Gastrocnemius medialis (tissue), 4 donors: ENCODE measurements at regions not wholly inside any gene's neighbourhood (a gene's known extent, or its start where the extent isn't known, plus 50 kb on each side); places are given as distances from the start of the nearest gene placed in this dataset.
"Not testable (repeated sequence)": the region's sequence is repeated elsewhere in the genome, so short reads cannot be mapped to it uniquely, and the experiment has no call there.

Experiments used
- POLR2A ChIP-seq, 2 donors: fragments of 450-650 bp; IDR thresholded peaks; one replicate each; pipeline ENCODE4 v1.6.1; 2017; ENCODE audit warnings: antibody characterized with exemption in 2 of 2, mild to moderate bottlenecking in 2 of 2, moderate library complexity in 2 of 2
- TF ChIP-seq, protein P1 (sequence below), 5 experiments: fragments of 450-650 bp in 3 of 5; fragments of 200-600 bp in 2 of 5; sonication (generic) in 2 of 5; IDR thresholded peaks in 4 of 5; conservative IDR thresholded peaks in 1 of 5; 1 replicate in 4 of 5; 2 replicates in 1 of 5; pipeline ENCODE4 v1.5.1; 2016 to 2019; ENCODE audit warnings: antibody characterized with exemption in 5 of 5, mild to moderate bottlenecking in 3 of 5, moderate library complexity in 3 of 5

DNA sequence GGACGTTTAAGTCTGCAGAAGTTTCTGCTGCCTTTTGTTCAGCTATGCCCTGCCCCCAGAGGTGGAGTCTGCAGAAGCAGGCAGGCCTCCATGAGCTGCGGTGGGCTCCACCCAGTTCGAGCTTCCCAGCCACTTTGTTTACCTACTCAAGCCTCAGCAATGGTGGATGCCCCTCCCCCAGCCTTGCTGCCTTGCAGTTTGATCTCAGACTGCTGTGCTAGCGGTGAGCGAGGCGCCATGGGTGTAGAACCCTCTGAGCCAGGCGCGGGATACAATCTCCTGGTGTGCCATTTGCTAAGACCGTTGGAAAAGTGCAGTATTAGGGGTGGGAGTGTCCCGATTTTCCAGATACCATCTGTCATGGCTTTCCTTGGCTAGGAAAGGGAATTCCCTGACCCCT, 351.4 kb upstream of the MTNR1B start:
- TF ChIP-seq, protein P1, sequence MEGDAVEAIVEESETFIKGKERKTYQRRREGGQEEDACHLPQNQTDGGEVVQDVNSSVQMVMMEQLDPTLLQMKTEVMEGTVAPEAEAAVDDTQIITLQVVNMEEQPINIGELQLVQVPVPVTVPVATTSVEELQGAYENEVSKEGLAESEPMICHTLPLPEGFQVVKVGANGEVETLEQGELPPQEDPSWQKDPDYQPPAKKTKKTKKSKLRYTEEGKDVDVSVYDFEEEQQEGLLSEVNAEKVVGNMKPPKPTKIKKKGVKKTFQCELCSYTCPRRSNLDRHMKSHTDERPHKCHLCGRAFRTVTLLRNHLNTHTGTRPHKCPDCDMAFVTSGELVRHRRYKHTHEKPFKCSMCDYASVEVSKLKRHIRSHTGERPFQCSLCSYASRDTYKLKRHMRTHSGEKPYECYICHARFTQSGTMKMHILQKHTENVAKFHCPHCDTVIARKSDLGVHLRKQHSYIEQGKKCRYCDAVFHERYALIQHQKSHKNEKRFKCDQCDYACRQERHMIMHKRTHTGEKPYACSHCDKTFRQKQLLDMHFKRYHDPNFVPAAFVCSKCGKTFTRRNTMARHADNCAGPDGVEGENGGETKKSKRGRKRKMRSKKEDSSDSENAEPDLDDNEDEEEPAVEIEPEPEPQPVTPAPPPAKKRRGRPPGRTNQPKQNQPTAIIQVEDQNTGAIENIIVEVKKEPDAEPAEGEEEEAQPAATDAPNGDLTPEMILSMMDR (IDR thresholded peaks at IDR 0.05 in 4 of 5, conservative IDR thresholded peaks at IDR 0.05 in 1 of 5): not testable (repeated sequence)
- TF ChIP-seq POLR2A (IDR thresholded peaks at IDR 0.05): not testable (repeated sequence)
